HAP-1 (cell line): ENCODE measurements at regions not wholly inside any gene's neighbourhood (a gene's known extent, or its start where the extent isn't known, plus 50 kb on each side); places are given as distances from the start of the nearest gene placed in this dataset.
"Not testable (repeated sequence)": the region's sequence is repeated elsewhere in the genome, so short reads cannot be mapped to it uniquely, and the experiment has no call there.

ENCODE experiments used
- DNase-seq, 2 experiments: peaks; one replicate each; pipeline ENCODE4 v3.0.0-alpha.2; 2016 to 2020; ENCODE audit warnings: low spot score in 2 of 2
- H3K27me3 ChIP-seq: fragments of 250-450 bp; sonication (Bioruptor Pico); 2 replicates; pipeline ENCODE4 v1.5.1; 2020; ENCODE audit warnings: low read depth, mild to moderate bottlenecking, moderate library complexity
- H3K36me3 ChIP-seq: fragments of 250-450 bp; sonication (Bioruptor Pico); replicated peaks from 2 replicates; pipeline ENCODE4 v1.5.1; 2020; ENCODE audit warnings: mild to moderate bottlenecking
- H3K4me1 ChIP-seq: fragments of 250-450 bp; sonication (Bioruptor Pico); 2 replicates; pipeline ENCODE4 v1.5.1; 2020; ENCODE audit warnings: mild to moderate bottlenecking
- H3K4me3 ChIP-seq: fragments of 250-450 bp; sonication (Bioruptor Pico); 2 replicates; pipeline ENCODE4 v1.5.1; 2020; ENCODE audit warnings: mild to moderate bottlenecking, moderate library complexity
- H3K9me3 ChIP-seq: fragments of 250-450 bp; sonication (Bioruptor Pico); 2 replicates; pipeline ENCODE4 v1.5.1; 2020; ENCODE audit warnings: mild to moderate bottlenecking, moderate library complexity
- in situ Hi-C: fragments of 300-500 bp; cut with MboI; formaldehyde crosslinking; loops from 3 replicates; pipeline ENCODE4 v1.14.3; 2020; ENCODE audit warnings: low sequenced_read_pairs, inconsistent platforms, mixed read lengths

DNA sequence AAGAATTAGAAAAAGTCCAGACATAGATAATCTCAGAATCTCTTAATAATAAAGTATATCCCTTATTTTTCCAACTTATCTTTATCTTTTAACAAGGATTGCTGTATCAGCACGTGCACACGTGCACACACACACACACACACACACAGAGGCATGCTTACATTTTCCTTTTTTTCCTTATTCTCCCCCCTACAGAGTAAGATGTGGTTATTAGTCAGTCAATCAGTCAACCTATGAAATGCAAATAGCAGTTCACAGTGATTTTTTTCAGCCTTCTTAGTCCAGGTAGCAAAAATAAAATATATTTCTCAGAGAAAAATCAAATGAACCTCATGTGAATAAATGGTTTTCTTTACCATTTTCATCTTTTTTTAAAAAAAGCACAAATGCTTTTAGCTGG is 506.2 kb upstream of the SLC39A10 start:
- Histone ChIP-seq H3K4me1 (no peaks in the 10 kb centered on the region), H3K9me3 (no peaks in the 10 kb centered on the region), H3K36me3 (no peaks in the 10 kb centered on the region), H3K4me3 (no peak overlapping the region), H3K27me3 (no peaks in the 10 kb centered on the region)
- in situ Hi-C loops, result no loop called here
- no peak for DNase-seq

DNA sequence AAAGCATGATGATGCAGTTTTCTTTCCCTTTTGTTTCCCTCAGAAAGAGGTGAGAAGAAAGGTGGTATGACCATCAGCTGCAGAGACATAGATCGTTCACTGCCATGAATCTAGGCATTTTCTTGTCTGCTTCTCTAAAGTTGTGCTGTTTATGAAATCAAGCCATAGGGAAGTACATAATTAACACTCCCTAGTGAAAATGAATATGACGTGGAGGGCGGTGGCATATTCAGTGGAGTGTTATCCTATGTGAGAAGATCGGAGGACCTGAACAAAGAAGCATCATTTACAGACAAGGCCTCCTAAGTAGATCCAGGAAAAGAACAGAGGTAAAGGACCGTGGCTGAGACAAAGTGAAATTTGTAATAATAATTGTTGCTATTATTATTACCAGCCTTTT is 509.0 kb upstream of the SLC39A10 start:
- no peaks in the 10 kb centered on the region for H3K9me3 ChIP-seq
- no peak overlapping the region for H3K4me3 ChIP-seq
- no peak for DNase-seq
- in situ Hi-C loops, result no loop called here
- no peaks in the 10 kb centered on the region for H3K27me3 ChIP-seq
- no peaks in the 10 kb centered on the region for H3K36me3 ChIP-seq
- H3K4me1 ChIP-seq, result no peaks in the 10 kb centered on the region

DNA sequence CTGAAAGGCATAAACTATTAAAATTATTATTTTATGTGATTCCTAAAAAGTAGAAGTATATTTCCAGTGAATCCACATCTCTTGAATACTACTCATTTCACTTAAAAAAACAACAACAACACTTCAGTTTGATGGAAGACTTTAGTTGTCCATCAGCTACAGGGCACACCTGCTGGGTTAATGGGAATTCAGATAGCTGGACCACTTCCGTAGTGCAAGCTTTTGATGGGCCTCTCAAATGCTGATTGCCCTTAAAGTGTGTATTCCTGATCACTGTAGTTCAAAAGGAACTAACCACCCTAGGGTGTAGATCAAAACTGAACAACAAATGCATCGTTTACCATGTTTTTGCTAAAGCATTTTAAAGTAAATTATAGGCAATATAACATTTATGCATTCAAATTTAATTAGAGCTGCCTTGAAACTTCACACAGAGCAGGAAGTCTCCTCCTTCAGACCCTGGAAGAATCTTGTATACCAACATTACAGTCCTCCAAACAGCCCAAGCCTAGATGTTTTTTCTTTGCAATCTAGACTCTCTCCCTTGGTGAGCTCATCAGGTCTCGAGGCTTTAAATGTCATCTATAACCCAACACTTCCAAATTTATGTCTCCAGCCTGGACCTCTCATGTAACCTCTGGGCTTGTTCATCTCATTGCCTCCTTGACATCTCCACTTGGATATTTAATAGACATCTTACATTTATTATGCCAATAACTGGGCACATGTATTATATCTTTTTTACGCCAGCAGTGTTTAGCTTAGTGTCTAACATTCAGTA is 510.1 kb upstream of the SLC39A10 start:
- in situ Hi-C loops, result no loop called here
- Histone ChIP-seq H3K27me3 (no peaks in the 10 kb centered on the region), H3K36me3 (no peaks in the 10 kb centered on the region), H3K4me1 (no peaks in the 10 kb centered on the region), H3K4me3 (no peak overlapping the region), H3K9me3 (no peaks in the 10 kb centered on the region)
- DNase-seq, result no peak

DNA sequence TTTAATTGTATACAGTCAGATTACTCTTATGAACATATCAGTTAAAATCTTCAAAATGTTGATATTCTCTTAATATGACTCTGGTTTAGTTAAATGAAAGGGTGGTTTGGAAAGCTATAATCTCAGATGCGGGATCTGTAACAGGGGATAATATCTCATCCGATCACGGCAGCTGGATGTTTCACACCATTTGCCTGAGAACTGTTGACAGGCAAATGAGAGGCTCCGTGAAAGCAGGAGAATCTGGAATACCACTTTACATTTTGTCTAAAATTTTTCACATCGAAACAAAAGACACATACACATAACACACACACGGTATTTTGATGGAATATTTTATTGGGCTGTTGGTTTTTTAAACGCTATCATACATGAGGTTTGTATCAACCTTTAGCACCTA is 518.6 kb upstream of the SLC39A10 start:
- no peaks in the 10 kb centered on the region for H3K9me3 ChIP-seq
- in situ Hi-C loops, result no loop called here
- no peaks in the 10 kb centered on the region for H3K4me1 ChIP-seq
- H3K4me3 ChIP-seq, result no peak overlapping the region
- DNase-seq, result no peak
- no peaks in the 10 kb centered on the region for H3K27me3 ChIP-seq
- no peaks in the 10 kb centered on the region for H3K36me3 ChIP-seq

DNA sequence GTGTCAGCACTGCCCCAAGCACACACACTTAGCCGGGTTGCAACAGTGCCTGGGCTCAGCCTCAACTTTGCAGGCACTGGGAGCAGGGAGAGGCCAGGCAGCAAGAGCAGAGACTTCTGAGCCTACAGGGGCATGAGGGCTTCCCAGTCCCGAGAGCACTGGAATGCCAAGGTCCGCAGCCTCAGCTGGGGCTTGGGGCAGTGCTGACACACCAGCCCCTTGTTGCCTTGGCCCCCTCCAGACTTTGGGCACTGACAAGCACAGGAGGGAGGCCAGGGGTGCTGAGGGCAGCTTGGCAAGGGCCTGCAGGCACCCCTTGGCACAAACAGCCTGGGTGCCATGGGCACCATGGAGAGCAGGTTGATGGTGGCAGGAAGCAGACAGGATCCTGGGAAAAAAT is 531.1 kb upstream of the SLC39A10 start:
- H3K36me3 ChIP-seq, DNase-seq, H3K4me3 ChIP-seq, H3K4me1 ChIP-seq, H3K27me3 ChIP-seq, in situ Hi-C loops, H3K9me3 ChIP-seq: not testable (repeated sequence)

DNA sequence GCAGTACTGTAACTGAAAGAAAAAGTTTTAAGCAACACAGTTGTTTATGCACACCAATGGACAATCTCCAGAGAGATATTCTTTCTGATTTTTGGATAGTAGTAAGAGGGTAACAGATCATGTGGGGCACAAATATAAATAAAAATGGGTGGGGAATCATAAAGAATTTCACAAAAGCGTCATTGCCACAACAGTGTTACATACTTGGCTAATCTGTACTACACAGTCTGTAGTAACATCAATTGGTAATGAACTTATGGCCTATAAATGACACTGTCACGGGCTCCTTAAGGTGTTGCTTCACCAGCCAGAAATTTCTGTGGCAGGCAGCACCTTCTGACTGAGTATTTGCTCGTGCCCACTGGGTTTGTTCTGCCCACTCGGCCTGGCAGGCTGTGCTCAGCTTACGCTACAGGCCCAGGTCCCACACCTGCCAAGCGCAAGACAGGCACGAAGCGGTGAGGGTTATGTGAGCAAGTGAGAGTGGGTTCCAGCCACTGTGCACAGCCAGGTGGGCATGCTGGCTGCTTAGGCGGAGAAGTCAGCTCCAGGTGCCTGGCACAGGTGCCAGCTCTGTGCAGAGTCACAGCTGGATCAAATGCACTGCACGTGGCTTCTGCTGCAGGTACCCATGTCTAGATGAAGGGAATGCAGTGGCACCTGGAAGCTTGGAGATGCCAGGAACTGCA is 532.5 kb upstream of the SLC39A10 start:
- in situ Hi-C loops, result no loop called here
- H3K27me3 ChIP-seq, result no peaks in the 10 kb centered on the region
- H3K9me3 ChIP-seq, result no peaks in the 10 kb centered on the region
- peaks cover 3% of the 10 kb centered on the region; the same call in 1 of the 2 replicates for H3K4me1 ChIP-seq
- no peaks in the 10 kb centered on the region for H3K36me3 ChIP-seq
- no peak for DNase-seq
- no peak overlapping the region for H3K4me3 ChIP-seq

DNA sequence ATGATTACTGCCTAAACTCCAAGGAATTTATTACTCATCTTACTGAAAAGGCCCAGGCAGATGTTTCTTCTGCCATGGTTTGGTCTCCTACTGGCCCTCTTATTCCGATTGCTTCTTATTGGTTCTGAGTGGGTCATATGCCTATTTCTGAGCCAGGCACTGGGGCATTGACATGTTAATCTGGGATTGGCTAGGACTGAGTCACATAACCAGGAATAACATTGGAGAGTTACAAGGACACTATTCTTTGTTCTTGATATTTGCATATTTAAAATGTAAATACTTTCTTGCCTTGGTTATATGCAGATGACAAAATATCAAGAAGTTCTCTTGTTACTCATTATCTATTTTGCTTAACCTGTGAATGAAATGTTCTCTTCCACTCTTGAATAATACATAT is 534.4 kb upstream of the SLC39A10 start:
- H3K9me3 ChIP-seq, result no peaks in the 10 kb centered on the region
- no peak overlapping the region for H3K4me3 ChIP-seq
- in situ Hi-C loops, result no loop called here
- H3K27me3 ChIP-seq, result no peaks in the 10 kb centered on the region
- DNase-seq, result no peak
- H3K4me1 ChIP-seq, result peaks cover 3% of the 10 kb centered on the region; the same call in 1 of the 2 replicates
- no peaks in the 10 kb centered on the region for H3K36me3 ChIP-seq

DNA sequence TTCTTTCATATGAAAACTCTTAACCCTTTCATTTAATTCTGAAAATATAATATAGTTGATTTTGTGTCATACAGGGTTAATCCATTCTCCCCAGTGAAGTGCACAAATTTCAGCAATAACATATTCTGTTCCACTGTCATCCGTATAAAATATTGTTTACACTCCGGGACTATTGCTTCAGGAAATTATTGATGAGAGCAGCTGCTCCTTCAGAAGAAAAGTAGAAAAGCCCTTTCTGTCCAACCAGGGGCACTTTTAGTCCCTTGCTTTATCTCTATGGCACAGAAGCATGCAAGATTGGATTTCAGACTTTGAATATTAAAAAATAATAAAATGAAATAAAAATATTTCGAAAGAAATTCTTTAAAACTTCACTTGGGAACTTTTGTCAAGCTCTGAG is 535.7 kb upstream of the SLC39A10 start:
- Histone ChIP-seq H3K27me3 (no peaks in the 10 kb centered on the region), H3K36me3 (no peaks in the 10 kb centered on the region), H3K9me3 (no peaks in the 10 kb centered on the region), H3K4me3 (no peak overlapping the region), H3K4me1 (peaks cover 3% of the 10 kb centered on the region; the same call in 1 of the 2 replicates)
- in situ Hi-C loops, result no loop called here
- DNase-seq, result no peak

DNA sequence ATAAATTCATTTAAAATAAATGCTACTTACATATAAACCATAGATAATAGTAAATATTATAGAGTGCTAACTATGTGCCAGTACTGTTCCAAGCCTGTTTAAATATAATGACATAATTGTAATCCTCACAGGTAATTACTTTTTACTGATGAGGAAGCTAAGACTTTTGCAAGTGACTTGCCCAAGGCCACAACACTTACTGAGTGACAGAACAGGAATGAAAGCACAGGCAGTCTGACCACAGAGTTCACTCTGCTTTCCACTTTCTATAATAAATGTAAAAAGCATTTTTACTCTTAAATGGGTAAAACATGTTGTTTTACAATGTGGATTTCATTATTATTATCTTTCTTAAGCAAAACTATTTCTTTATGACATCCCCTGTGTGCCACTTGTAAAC is 537.8 kb upstream of the SLC39A10 start:
- DNase-seq, result no peak
- H3K36me3 ChIP-seq, result no peaks in the 10 kb centered on the region
- peaks cover 3% of the 10 kb centered on the region; the same call in 1 of the 2 replicates for H3K4me1 ChIP-seq
- no peaks in the 10 kb centered on the region for H3K27me3 ChIP-seq
- in situ Hi-C loops, result no loop called here
- H3K4me3 ChIP-seq, result no peak overlapping the region
- no peaks in the 10 kb centered on the region for H3K9me3 ChIP-seq

DNA sequence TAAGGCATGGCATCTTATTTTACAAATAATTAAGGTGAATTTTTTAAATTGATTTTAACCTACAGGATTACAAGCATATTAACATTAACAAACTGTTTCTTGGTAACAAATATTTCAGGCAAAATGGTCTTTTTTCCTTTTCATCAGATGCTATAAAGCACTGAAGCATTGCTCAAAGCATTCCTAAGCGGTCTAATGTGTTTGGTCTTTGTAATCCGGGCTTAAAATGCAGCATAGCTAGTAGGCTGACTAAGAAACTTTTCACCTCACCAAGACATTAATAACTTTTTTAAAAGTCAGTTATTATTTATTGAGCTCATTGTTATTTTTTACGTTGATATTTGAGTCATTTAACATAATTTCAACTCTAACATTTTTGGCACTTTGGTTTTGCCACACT is 538.8 kb upstream of the SLC39A10 start:
- H3K9me3 ChIP-seq, result no peaks in the 10 kb centered on the region
- in situ Hi-C loops, result no loop called here
- no peaks in the 10 kb centered on the region for H3K27me3 ChIP-seq
- peaks cover 3% of the 10 kb centered on the region; the same call in 1 of the 2 replicates for H3K4me1 ChIP-seq
- DNase-seq, result no peak
- H3K4me3 ChIP-seq, result no peak overlapping the region
- no peaks in the 10 kb centered on the region for H3K36me3 ChIP-seq

DNA sequence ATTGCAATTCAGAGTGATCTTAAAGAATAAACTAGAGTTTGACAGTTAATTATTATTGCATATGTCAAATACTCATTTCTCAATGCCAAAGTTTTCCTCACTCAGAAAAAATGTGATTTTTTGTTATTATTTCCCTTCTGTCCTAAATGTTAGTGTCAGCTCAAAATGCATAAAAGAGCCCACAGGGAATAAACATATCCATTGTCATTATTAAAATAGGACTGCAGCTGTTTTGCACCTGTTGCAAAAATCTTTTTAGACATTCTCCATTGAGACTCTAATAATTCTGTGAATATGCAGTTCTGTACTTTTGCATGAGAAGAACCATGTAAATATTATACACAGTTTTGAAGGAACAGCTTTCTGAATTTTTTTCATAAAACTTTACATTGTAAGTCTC is 540.0 kb upstream of the SLC39A10 start:
- H3K4me1 ChIP-seq, result no peaks in the 10 kb centered on the region
- H3K9me3 ChIP-seq, result no peaks in the 10 kb centered on the region
- no peaks in the 10 kb centered on the region for H3K36me3 ChIP-seq
- DNase-seq, result no peak
- in situ Hi-C loops, result no loop called here
- no peak overlapping the region for H3K4me3 ChIP-seq
- H3K27me3 ChIP-seq, result no peaks in the 10 kb centered on the region

DNA sequence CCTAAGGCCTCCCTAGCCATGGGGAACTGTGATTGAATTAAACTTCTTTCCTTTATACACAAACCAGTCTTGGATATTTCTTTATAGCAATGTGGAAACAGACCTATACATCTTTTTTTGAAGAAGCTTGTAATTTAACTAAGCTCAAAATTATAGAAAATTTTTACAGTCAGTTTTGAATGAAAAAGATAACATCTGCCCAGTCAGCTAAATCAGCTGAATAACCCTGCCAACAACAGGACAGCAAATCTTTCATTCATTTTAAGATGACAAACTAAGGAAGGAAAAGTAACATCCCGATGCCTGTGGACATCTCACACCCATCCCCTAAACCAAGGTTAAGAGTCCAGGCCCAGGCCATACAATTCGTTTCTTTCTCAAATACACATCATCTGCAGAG is 541.3 kb upstream of the SLC39A10 start:
- in situ Hi-C loops, result no loop called here
- Histone ChIP-seq H3K27me3 (no peaks in the 10 kb centered on the region), H3K36me3 (no peaks in the 10 kb centered on the region)

DNA sequence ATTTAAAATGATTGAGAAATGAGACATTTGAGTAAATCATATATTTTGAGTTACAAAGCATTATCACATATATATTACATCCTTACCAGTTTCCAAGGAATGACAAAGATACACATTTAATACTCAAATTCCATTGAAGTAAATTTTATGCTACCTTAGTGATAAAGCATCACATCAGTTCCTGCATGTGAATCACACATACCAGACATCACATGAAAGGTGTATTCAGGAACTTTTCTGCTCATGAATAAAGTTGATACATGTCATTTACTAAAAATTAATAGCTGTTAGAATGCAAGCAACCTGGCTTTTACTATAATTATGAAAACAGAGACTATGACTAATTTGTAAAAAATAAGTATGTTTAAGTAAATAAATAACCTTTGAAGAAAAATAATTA is 548.8 kb upstream of the SLC39A10 start:
- Histone ChIP-seq H3K4me3 (no peak overlapping the region), H3K27me3 (no peaks in the 10 kb centered on the region), H3K4me1 (no peaks in the 10 kb centered on the region), H3K9me3 (no peaks in the 10 kb centered on the region), H3K36me3 (no peaks in the 10 kb centered on the region)
- no peak for DNase-seq
- in situ Hi-C loops, result no loop called here

More for the DNA sequence above, 541.3 kb upstream of the SLC39A10 start:
- no peak for DNase-seq
- Histone ChIP-seq H3K9me3 (no peaks in the 10 kb centered on the region), H3K4me1 (no peaks in the 10 kb centered on the region), H3K4me3 (no peak overlapping the region)

DNA sequence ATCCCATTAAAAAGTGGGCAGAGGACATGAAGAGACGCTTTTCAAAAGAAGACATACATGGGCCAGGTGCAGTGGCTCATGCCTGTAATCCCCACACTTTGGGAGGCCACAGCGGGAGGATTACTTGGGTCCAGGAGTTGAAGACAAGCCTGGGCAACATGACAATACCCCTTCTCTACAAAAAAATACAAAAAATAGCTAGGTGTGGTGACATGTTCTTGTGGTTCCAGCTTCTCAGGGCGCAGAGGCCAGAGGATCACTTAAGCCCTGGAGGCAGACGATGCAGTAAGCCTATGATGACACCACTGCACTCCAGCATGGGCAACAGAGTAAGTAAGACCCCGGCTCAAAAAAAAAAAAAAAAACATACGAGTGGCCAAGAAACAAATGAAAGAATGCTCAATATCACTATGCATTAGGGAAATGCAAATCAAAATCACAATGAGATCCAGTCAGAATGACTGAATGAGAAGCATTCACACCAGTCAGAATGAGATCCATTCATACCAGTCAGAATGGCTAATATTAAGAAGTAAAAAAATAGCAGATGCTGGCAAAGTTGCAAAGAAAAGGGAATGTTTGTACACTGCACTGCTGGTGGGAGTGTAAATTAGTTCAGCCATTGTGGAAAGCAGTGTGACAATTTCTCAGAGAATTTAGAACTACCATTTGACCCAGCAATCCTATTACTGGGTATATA is 550.2 kb upstream of the SLC39A10 start:
- Histone ChIP-seq H3K4me3 (no peak overlapping the region), H3K36me3 (no peaks in the 10 kb centered on the region), H3K9me3 (no peaks in the 10 kb centered on the region), H3K4me1 (no peaks in the 10 kb centered on the region), H3K27me3 (no peaks in the 10 kb centered on the region)
- in situ Hi-C loops, result no loop called here
- DNase-seq, result no peak
